B cell (primary cell): ENCODE measurements at regions not wholly inside any gene's neighbourhood (a gene's known extent, or its start where the extent isn't known, plus 50 kb on each side); places are given as distances from the start of the nearest gene placed in this dataset.

Experiments used
- ATAC-seq: fragments of 200-7000 bp; cut with Tn5 transposase; one replicate; pipeline ENCODE4 v1.10.0; 2021; ENCODE audit warnings: low read depth, mild to moderate bottlenecking, moderate number of reproducible peaks, moderate library complexity
- CTCF ChIA-PET: fragments of 350-600 bp; sonication (Branson Sonifier 250); formaldehyde crosslinking; loops from one replicate; lab custom pipeline; 2021; ENCODE audit warnings: antibody characterized with exemption, inconsistent platforms; lab: Charles Lee
- POLR2A ChIA-PET: fragments of 350-600 bp; sonication (Branson Sonifier 250); formaldehyde crosslinking; loops from one replicate; lab custom pipeline; 2021; ENCODE audit warnings: antibody characterized with exemption; lab: Charles Lee
- DNase-seq: peaks from one replicate; pipeline ENCODE4 v3.0.0; 2013
- H2AFZ ChIP-seq: 2 replicates; pipeline ENCODE4 v1.6.1; 2012; ENCODE audit warnings: mild to moderate bottlenecking, low read depth, low read length; ENCODE audit not compliant: insufficient read depth, poor library complexity, severe bottlenecking
- H3K27ac ChIP-seq, 2 donors: 1 replicate in 1 of 2; 2 replicates in 1 of 2; pipeline ENCODE4 v1.5.1; 2012 to 2013; ENCODE audit warnings: low read length in 2 of 2, mild to moderate bottlenecking in 2 of 2, moderate library complexity in 1 of 2
- H3K27me3 ChIP-seq, 4 experiments: fragments of 200-600 bp in 1 of 4; sonication (generic) in 1 of 4; replicated peaks in 1 of 4; 1 replicate in 2 of 4; 2 replicates in 2 of 4; pipeline versions ENCODE4 v1.6.1 to v1.7.0; 2013 to 2016; ENCODE audit warnings: low read length in 3 of 4, mild to moderate bottlenecking in 2 of 4, mixed read lengths in 1 of 4, moderate library complexity in 1 of 4; ENCODE audit not compliant: insufficient read depth in 4 of 4, control insufficient read depth in 3 of 4; ENCODE audit errors: control extremely low read depth in 1 of 4
- H3K36me3 ChIP-seq, 2 experiments: replicated peaks in 1 of 2; 1 replicate in 1 of 2; 2 replicates in 1 of 2; pipeline versions ENCODE4 v1.6.1 to v1.7.1; 2013; ENCODE audit warnings: low read length in 1 of 2; ENCODE audit not compliant: insufficient read depth in 2 of 2, control insufficient read depth in 1 of 2; ENCODE audit errors: control extremely low read depth in 1 of 2, extremely low read depth in 1 of 2
- H3K4me1 ChIP-seq, 2 donors: fragments of 200-600 bp in 1 of 2; sonication (generic) in 1 of 2; 1 replicate in 1 of 2; 2 replicates in 1 of 2; pipeline versions ENCODE4 v1.5.1 to v1.6.1; 2013 to 2017; ENCODE audit warnings: low read length in 2 of 2; ENCODE audit not compliant: control insufficient read depth in 2 of 2, insufficient read depth in 2 of 2
- H3K4me2 ChIP-seq: replicated peaks from 2 replicates; pipeline ENCODE3; 2012; ENCODE audit warnings: mild to moderate bottlenecking, low read depth, low read length; ENCODE audit not compliant: poor library complexity, severe bottlenecking
- H3K4me3 ChIP-seq, 5 experiments: fragments of 200-600 bp in 1 of 5; sonication (generic) in 1 of 5; 1 replicate in 3 of 5; 2 replicates in 2 of 5; pipeline versions ENCODE4 v1.5.1 to v1.7.0; 2011 to 2016; ENCODE audit warnings: low read length in 4 of 5, mild to moderate bottlenecking in 4 of 5, low read depth in 2 of 5, control low read depth in 1 of 5, moderate library complexity in 1 of 5; ENCODE audit not compliant: insufficient read depth in 1 of 5; ENCODE audit errors: control extremely low read depth in 1 of 5, extremely low read depth in 1 of 5
- H3K79me2 ChIP-seq: fragments of 200-600 bp; sonication (generic); one replicate; pipeline ENCODE4 v1.6.0; 2016; ENCODE audit warnings: low read length; ENCODE audit not compliant: control insufficient read depth, insufficient read depth
- H3K9ac ChIP-seq: fragments of 200-600 bp; sonication (generic); 2 replicates; pipeline ENCODE4 v1.6.1; 2017; ENCODE audit warnings: mild to moderate bottlenecking, low read length, moderate library complexity
- H3K9me3 ChIP-seq, 3 donors: one replicate each; pipeline versions ENCODE4 v1.6.1 to v1.7.1; 2013; ENCODE audit warnings: low read length in 2 of 3; ENCODE audit not compliant: control insufficient read depth in 2 of 3, insufficient read depth in 1 of 3; ENCODE audit errors: control extremely low read depth in 1 of 3
- H4K20me1 ChIP-seq: 2 replicates; pipeline ENCODE4 v1.6.0; 2012; ENCODE audit warnings: mild to moderate bottlenecking, low read length; ENCODE audit not compliant: insufficient read depth, control insufficient read depth, poor library complexity, severe bottlenecking
- H3K27ac Mint-ChIP-seq: one replicate; pipeline ENCODE4 v1.8.0; 2021; ENCODE audit warnings: mixed read lengths
- H3K27me3 Mint-ChIP-seq: one replicate; pipeline ENCODE4 v1.8.0; 2021; ENCODE audit warnings: mixed read lengths
- H3K4me1 Mint-ChIP-seq: one replicate; pipeline ENCODE4 v1.8.0; 2021; ENCODE audit warnings: mixed read lengths
- H3K4me3 Mint-ChIP-seq: one replicate; pipeline ENCODE4 v1.8.0; 2021; ENCODE audit warnings: mixed read lengths
- H3K9me3 Mint-ChIP-seq: one replicate; pipeline ENCODE4 v1.8.0; 2022; ENCODE audit warnings: mixed read lengths; ENCODE audit not compliant: insufficient read depth
- CTCF ChIP-seq: fragments of 200-600 bp; IDR thresholded peaks from one replicate; pipeline ENCODE4 v1.8.0; 2022; ENCODE audit warnings: antibody characterized with exemption, mild to moderate bottlenecking
- EZH2 ChIP-seq: IDR thresholded peaks from 2 replicates; pipeline ENCODE4 v1.6.1; 2012; ENCODE audit warnings: borderline replicate concordance, low read depth, mild to moderate bottlenecking, moderate library complexity, low read length; ENCODE audit not compliant: insufficient read depth, poor library complexity, severe bottlenecking
- WGBS: methylation state at CpG from one replicate; pipeline ENCODE4 v1.1.5; 2013; ENCODE audit warnings: missing lambda C conversion rate; ENCODE audit not compliant: insufficient coverage; 5-methylcytosine and 5-hydroxymethylcytosine counted together
- intact Hi-C: fragments of 100-400 bp; cut with micrococcal nuclease; formaldehyde crosslinking; loops from one replicate; pipeline ENCODE4 v1.10.0; 2022

- H3K4me2 ChIP-seq, result no peak overlapping the region
- CTCF ChIA-PET, result no interaction called here
- H3K4me3 ChIP-seq, result no peak overlapping the region
- H3K9me3 ChIP-seq, result no peaks in the 10 kb centered on the region
- H3K9ac ChIP-seq, result no peak overlapping the region
- Mint-ChIP-seq H3K27me3 (no peaks in the 10 kb centered on the region), H3K4me1 (peaks cover 34% of the 10 kb centered on the region), H3K4me3 (no peak overlapping the region), H3K9me3 (no peaks in the 10 kb centered on the region), H3K27ac (no peak overlapping the region)
- no peaks in the 10 kb centered on the region for H3K79me2 ChIP-seq
- peaks cover 21% of the 10 kb centered on the region in 2 donors for H3K4me1 ChIP-seq
- H3K27ac ChIP-seq, result no peak overlapping the region
- WGBS, result 100% methylated on average over 1 of the region's 2 CpGs
- DNase-seq, result no peak
- no peaks in the 10 kb centered on the region for H3K36me3 ChIP-seq
- intact Hi-C loops, result no loop called here
- POLR2A ChIA-PET, result no interaction called here
- no peaks in the 10 kb centered on the region for H3K27me3 ChIP-seq
- no peak for ATAC-seq
- no peaks in the 10 kb centered on the region for H4K20me1 ChIP-seq
- peak overlapping the region; percentile 4 for H2AFZ ChIP-seq
- TF ChIP-seq EZH2 (no peak), CTCF (no peak)
Measured at GRCh38 chr2:181371195-181371594, 86.0 kb upstream of the ITGA4 start.

GRCh38 chr2:181371782-181372645 lies 85.2 kb upstream of the ITGA4 start:
- peaks cover 0 to 4% (median 0%) of the 10 kb centered on the region in 3 donors for H3K9me3 ChIP-seq
- no peak overlapping the region for H3K9ac ChIP-seq
- H4K20me1 ChIP-seq, result no peaks in the 10 kb centered on the region
- H3K27ac Mint-ChIP-seq, result no peak overlapping the region
- intact Hi-C loops, result no loop called here
- H3K4me1 Mint-ChIP-seq, result peaks cover 41% of the 10 kb centered on the region
- H3K4me3 Mint-ChIP-seq, result no peak overlapping the region
- no CpG with 5 or more reads among the region's 2 CpGs for WGBS
- H3K4me3 ChIP-seq, result no peak overlapping the region
- DNase-seq (no peak), ATAC-seq (no peak)
- ChIA-PET CTCF (interaction anchor here (0.7 to 2.1 kb wide), 5 partner anchors 9 to 66 kb away, joined by 3 to 5 read pairs (median 4); no protein-coding TSS in a partner anchor), POLR2A (no interaction called here)
- H3K79me2 ChIP-seq, result no peaks in the 10 kb centered on the region
- H3K36me3 ChIP-seq, result no peaks in the 10 kb centered on the region
- H3K27me3 Mint-ChIP-seq, result no peaks in the 10 kb centered on the region
- TF ChIP-seq EZH2 (no peak), CTCF (no peak)
- H3K4me1 ChIP-seq, result peaks cover 24 to 25% of the 10 kb centered on the region in 2 donors
- H3K4me2 ChIP-seq, result peak overlapping the region; percentile 12
- no peaks in the 10 kb centered on the region for H3K27me3 ChIP-seq
- H2AFZ ChIP-seq, result peak overlapping the region; percentile 66
- H3K9me3 Mint-ChIP-seq, result no peaks in the 10 kb centered on the region
- peak overlapping the region in 1 of 2 donors; percentile 9 for H3K27ac ChIP-seq
